OCI-M1 (cell line): ENCODE measurements at regions not wholly inside any gene's neighbourhood (a gene's known extent, or its start where the extent isn't known, plus 50 kb on each side); places are given as distances from the start of the nearest gene placed in this dataset.
"Not testable (repeated sequence)": the region's sequence is repeated elsewhere in the genome, so short reads cannot be mapped to it uniquely, and the experiment has no call there.

Experiments
- DNase-seq: peaks from one replicate; lab custom pipeline; 2025; lab: John Stamatoyannopoulos, UW

DNA sequence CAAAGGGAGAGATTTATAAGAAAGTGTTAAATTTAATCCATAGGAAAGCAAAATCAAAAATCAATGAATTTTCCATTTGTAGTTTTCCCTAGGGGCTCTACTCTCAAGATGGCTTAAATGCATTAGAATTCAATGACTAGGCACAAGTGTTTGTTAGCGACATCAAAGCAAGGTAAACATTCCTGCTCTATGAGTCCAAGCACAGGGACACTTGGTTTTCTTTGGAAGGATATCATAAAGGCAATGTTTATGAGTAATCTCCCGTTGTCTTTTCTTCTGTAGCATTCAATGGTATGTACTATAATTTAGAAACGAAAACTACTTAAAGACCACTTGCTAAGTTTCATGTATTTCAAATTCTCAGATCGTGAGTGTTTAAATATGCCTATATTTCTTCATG, 54.8 kb upstream of the ZNF717 start:
- DNase-seq: not testable (repeated sequence)

DNA sequence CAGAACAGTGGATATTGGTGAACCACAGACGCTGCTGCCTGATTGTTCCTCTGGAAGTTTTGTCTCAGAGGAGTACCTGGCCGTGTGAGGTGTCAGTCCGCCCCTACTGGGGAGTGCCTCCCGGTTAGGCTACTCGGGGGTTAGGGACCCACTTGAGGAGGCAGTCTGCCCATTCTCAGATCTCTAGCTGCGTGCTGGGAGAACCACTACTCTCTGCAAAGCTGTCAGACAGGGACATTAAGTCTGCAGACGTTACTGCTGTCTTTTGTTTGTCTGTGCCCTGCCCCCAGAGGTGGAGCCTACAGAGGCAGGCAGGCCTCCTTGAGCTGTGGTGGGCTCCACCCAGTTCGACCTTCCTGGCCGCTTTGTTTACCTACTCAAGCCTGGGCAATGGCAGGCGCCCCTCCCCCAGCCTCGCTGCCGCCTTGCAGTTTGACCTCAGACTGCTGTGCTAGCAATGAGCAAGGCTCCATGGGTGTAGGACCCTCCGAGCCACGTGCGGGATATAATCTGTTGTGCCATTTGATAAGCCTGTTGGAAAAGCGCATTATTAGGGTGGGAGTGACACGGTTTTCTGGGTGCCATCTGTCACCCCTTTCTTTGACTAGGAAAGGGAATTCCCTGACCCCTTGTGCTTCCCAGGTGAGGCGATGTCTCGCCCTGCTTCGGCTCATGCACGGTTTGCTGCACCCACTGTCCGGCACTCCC, 65.1 kb upstream of the ZNF717 start:
- DNase-seq: not testable (repeated sequence)

DNA sequence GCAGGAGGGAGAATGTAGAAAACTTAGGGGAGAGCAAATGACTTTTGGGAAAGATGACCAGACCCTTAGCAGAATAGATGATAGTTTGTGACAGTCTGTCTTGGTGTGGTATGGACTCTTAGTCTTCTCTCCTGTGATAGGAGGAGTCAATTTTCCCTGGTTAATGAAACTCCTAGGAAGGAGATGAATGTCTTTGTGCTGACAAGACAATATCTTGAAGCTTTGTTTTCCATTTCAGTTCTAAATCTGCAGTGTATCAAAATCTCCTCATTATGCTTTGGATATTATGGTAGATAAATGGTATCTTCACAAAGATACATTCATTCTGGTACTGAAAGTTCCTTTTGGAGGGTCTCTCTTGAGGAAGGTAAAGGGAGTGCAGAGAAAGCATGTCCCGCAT, 77.8 kb upstream of the ZNF717 start:
- DNase-seq: no peak

DNA sequence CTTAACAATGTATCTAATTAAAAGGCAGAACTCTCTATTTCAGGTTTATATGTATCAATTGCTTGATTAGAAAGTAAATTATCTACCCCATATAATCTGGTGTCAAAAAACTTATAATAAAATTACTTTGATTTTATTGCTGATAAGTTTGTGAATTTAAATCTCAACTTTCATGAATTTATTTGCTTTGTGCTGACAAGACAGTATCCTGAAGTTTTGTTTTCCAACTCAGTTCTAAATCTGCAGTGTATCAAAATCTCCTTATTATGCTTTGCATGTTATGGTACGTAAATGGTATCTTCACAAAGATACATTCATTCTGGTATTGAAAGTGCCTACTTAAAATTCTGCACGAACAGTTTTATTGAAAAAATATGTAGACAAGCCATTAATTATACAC, 78.5 kb upstream of the ZNF717 start:
- DNase-seq: no peak

DNA sequence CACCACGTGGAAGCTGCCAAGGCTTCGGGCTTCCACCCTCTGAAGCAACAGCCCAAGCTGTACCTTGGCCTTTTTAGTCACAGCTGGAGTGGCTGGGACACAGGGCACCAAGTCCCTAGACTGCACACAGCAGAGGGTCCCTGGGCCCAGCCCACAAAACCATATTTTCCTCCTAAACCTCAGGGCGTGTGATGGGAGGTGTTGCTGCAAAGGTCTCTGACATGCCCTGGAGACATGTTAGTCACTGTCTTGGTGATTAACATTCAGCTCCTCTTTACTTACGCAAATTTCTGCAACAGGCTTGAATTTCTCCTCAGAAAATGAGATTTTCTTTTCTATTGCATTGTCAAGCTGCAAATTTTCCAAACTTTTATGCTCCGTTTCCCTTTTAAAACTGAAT, 98.4 kb upstream of the ZNF717 start:
- not testable (repeated sequence) for DNase-seq

DNA sequence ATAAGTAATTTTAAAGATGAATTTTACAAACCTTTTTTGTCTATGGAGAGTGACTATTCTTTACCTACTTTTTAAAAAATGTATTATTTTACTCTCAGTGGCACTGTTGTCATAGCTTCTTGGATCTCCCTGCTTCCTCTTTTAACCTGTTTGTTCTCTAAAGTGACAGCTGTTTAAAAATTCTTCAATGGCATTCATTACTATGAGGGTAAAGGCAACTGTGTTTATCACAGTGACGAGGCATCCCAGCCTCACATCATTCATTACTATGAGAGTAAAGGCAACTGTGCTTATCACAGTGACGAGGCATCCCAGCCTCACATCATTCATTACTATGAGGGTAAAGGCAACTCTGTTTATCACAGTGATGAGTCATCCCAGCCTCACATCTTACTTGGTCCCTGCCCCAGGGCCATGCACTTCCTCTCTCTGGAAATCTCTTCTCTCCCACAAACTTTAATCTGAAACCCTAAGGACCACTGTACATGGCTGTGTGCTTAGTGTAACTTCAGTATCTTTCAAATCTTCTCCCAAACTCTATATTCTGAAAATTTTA, 101.7 kb upstream of the ZNF717 start:
- DNase-seq: peak; percentile 1

DNA sequence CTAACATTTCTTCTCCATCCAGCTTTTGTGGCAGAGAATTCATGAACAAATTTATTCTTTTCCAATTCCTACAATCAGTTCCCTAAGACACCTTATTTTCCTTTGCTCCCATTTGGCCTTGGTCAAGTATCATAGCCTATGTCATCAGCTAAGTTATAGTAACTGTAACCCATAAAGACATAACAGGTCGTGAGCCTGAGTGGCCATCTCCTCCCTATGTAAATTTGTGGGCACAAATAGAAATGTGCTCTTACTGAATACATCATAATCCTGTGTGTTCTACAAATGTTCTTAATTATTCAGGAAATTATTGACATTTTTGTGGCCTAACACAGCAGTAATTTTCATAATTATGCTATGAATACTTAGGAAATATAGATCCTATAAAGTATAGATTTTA, 108.9 kb upstream of the ZNF717 start:
- DNase-seq: no peak

DNA sequence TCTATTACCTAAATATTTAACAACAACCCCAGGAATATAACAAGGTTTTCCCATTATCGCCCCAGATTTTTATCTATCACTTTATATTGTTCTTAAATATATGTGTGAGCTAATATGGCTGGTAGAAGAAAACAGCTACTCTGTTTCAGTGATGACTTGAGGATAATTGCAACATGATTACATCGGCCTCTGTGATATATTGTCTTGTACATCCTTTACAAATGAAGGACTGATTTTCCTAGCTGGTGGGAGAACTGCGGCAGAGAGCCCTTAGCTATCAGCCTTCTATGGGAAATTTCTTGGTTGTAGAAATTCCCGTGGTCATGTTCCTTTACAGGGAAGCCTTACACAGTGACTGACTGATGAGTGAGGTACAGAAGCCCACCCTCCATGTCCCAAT, 110.9 kb upstream of the ZNF717 start:
- no peak for DNase-seq

DNA sequence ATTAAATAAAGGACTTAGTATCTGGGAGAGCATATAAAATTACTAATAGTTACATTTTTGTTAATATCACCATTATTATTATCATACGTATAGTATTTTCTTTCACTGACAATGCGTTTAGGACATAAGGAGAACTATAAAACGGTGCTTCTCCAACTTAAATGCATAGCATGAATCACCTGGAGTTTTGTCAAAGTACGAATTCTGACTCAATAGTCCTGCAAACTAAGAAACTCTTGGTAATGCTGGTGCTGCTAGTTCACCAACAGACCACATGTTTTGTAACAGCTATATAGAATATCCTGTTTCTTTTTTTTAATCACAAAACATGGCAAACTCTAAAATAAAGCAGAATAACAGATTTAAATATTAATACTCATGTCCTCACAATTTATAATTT, 116.1 kb upstream of the ZNF717 start:
- DNase-seq: not testable (repeated sequence)

DNA sequence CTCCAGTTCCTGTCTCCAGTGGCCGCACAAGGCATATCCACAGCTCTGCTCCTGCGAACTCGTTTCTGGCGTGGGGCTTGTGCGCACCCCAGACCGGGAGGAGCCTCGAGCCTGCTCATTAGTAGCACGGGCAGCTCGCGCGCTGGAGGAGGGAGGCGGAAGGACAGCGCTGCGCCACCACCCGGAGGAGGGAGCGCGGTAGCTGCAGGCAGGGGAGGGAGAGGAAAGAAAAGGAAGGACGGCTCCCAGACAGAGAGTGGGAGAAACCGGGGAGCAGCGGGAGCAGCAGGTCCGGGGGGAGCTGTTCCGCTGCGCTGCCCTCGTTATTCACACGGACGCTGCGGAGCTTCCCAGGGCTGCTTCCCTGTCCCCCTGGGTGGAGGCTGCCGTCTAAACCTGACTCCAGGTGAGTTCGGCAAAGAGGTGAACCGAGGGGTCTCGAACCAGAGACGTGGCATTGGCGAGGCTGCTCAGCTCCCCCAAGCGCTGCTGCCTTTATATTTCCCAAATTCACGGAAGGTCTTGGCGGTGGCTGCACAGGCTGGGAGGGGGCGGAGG, 121.3 kb upstream of the ZNF717 start:
- no peak for DNase-seq

DNA sequence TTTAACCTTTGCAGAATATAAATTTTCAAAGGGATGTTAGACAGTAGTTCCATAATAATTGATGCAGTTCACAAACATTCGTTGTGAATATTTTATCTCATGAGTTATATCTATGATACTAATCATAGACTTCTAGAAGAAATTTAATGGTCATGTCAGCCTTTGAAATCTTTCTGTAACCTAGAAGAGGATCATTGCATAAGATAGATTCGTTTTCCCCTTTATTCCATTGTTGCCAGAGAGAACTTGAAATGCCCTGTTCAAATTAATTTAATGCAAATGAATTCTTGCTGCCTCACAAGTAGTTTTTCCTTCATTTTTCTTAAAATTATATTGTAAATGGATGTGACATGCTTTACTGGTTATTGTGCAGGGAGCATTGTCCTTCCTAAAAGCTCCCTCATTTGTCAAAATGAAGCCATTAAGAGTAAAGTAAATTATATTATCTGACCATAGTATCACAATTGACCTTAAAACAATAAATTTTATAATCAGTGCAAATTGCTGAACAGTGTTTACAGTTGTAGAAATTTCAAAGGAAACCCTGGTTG, 128.5 kb upstream of the ZNF717 start:
- no peak for DNase-seq

DNA sequence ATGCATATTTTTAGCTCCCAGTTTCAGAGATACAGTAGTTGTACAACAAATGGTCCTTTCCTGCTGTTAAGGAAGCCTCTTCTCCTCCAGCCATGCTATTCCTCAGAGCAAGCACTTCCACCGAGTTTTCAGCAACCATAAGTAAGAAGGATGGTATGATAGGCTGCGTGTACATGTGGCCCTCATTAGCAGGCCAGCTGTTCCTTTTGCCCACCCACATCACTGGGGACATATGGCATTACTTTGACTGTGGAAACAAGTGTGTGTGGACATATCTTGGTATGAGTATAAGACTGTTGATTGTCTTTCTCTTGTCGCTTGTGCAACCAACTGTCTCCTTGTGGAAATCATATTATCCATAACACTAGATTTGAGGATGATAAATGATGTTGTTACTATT, 129.4 kb upstream of the ZNF717 start:
- not testable (repeated sequence) for DNase-seq

DNA sequence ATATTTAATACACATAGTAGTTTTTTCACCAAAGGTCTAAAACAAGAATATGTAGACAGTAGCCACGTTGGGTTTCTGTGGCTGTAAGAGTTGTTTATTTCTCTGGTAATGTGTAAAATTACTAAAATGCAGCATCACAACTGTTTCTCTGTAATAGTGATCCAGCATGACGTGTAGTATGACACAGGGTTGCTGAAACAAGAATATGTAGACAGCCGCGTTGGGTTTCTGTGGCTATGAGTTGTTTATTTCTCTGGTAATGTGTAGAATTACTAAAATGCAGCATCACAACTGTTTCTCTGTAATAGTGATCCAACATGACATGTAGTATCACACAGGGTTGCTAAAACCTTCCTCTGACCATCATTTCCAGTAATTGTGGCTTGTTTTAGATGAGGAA, 153.6 kb upstream of the ZNF717 start:
- DNase-seq: no peak

DNA sequence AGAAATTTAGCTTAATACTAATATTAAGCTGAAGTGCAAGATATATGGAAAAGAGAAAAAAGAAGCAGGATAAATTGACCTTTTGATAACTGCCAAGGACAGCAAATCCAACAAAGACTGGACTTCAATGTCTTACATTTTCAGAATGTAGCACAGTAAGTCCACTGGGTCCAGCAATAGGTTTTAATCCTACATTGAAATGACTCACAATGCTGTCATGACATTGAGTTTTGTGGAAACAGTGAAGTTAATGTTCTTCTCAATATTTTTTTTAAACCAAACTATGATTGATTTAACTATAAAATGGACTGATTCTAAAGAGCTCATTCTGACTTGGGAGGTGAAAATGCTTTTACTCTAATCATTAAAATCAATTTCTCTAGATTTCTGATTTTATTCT, 166.6 kb upstream of the ZNF717 start:
- no peak for DNase-seq

DNA sequence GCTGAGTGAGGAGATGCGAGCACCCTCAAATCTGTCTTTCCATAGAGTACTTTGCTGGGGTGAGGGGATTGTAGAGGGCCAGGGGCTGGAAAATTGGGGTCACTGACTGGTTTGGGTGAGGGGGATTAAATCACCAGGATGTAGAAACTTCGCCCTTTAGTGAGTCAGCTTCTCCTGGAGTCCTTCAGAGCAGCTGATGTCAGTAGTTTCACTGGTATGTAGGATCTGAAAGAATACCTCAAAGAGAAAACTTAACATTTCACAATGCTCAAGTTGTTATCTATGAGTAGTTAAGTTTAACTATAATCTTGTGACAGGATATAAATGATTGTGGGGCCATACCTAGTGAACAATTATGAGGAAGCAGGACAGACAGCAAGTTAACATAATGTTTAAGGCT, 174.7 kb upstream of the ZNF717 start:
- DNase-seq: not testable (repeated sequence)

DNA sequence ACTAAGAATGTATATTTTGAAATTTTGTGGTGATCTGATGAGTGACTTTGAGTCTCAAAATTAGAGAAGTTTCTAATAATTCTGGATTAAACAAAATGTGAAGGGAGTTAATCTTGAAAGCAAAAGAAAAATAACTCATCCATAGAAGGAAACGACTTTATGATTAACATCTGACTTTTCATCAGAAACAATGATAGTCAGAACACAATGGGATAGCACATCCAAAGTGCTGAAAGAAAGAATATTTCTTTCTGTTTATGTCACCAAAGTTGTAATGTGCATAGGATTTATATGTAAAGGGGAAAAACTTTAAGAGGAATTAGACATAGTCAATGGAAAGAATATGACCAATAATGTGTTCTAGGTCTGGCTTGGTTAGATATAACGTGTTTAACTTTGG, 176.7 kb upstream of the ZNF717 start:
- not testable (repeated sequence) for DNase-seq

DNA sequence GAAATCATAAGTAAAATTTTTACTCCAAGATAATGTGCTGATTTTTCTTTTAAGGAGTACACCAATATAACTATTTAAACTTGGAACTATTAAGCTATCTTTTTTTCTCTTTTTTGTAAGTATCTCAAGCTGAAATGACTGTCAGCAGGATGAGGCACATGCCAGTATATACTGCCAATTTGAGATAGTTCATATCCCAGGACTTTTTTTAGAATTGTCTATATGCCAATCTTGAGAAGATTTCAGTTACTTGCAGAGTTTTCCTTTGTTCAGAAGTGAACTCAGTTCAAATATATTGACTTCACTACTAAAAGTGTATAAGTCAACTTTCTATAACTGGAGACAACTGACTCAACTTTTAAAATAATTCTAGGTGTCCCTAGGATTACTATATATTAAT, 181.7 kb upstream of the ZNF717 start:
- no peak for DNase-seq

DNA sequence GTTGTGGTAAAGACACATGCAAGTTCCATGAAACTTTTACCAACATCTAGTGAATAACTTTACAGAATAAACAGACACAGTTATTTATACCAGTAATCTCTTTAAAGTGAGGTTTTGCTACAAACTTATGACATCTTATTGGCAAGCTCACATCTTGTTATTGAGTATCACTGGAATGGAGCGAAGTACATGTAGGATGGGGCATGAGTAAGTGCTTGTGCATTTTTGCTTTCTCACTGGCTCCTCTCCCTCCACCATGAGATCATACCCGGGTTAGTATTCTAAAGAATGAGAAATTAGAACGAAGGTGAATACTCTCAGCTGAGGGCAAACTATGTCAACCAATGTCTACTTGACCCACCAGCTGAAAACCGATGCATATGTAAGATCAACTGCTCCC, 193.3 kb upstream of the ZNF717 start:
- DNase-seq: no peak

DNA sequence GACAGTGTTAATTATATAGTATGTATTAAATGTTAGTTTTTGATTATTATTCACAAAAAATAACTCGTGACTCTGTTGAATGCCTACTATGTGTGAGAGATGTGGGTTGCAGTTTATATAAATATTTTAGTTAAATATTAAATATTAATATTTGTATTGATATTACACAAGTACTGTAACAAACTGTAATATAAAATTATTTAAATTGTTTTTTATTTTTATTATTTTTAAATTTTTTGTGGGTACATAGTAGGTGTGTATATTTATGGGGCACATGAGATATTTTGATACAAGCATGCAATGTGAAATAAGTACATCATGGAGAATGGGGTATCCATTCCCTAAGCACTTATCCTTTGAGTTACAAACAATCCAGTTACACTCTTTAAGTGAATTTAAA, 196.1 kb upstream of the ZNF717 start:
- no peak for DNase-seq

DNA sequence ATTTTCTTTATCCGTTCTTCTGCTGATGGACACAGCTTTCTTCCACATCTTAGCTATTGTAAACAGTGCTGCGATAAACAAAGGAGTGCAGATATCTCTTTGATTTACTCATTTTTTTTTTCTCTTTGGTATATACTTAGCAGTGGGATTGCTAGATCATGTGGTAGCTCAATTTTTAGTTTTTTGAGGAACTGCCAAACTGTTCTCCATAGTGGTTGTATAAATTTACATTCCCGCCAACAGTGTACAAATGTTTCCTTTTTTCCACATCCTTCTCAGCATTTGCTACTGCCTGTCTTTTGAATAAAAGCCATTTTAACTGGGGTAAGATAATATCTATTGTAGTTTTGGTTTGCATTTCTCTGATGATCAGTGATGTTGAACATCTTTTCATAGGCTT, 196.8 kb upstream of the ZNF717 start:
- no peak for DNase-seq

DNA sequence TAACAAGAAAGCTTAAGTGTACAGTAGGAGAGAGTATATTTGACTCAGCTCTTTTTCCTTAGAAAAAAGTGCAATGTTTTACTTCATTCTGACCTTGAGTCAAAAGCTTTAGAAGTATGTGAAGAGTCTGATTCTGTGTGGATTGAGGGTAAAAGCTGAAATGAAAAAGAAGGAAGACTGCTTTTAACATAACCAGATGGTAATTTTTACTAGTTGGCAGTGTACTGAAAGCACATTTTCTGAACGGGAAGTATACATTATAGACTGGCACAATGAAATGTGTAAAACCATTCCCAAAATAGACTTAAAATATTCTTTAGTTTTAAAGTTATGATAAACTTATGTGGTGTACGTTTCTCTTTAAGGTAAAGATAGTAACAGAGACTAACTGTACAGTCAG, 197.8 kb upstream of the ZNF717 start:
- no peak for DNase-seq

DNA sequence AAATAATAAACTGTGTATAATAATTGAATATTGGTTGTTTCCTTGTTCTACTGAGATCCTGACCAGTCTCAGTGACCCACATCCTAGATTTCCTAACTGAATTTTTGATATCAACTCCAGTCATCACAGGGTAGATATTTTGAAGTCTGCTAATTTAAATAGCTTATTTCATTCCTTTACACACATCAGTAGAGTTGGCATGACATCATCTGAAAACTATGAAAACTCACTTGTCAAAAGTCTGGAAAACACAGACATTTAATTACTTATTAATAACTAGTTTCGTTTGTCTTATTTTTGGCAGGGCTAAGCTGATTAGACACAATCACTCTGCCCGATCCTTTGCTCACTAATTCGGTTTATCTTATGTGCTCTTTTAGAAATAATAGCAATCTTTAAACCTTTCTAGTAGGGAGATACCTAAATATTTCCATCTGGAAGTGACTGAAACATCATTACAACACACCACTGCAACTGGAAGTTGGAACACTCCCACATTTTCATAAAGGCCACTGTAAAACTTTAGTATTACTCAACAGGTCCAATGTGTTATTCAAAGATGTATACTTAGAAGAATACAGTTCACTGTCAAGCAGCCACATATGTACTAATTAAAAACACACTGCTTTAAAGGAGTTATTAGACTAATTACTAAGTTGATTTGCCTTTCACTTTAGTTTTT, 198.4 kb upstream of the ZNF717 start:
- DNase-seq: no peak

DNA sequence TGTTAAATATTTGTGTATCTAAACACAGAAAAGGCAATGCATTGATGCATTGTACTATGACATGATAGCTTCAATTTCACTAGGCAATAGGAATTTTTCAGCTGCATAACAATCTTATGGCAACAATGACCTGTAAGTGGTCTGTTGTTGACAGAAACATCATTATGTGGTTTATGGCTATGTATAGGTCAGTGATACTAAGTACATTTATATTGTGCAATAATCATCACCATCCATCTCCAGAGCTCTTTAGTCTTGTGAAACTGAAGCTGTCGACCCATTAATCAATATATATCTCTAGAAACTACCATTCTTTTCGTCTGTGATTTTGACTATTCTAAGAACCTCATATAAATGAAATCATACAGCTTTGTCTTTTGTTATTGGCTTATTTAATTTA, 200.1 kb upstream of the ZNF717 start:
- no peak for DNase-seq
